ENCODE measurements at regions not wholly inside any gene's neighbourhood (a gene's known extent, or its start where the extent isn't known, plus 50 kb on each side); places are given as distances from the start of the nearest gene placed in this dataset.
A peak's percentile ranks its signal among the peaks of the same experiment; 100 is the strongest.
"Not testable (repeated sequence)": the region's sequence is repeated elsewhere in the genome, so short reads cannot be mapped to it uniquely, and the experiment has no call there.

DNA sequence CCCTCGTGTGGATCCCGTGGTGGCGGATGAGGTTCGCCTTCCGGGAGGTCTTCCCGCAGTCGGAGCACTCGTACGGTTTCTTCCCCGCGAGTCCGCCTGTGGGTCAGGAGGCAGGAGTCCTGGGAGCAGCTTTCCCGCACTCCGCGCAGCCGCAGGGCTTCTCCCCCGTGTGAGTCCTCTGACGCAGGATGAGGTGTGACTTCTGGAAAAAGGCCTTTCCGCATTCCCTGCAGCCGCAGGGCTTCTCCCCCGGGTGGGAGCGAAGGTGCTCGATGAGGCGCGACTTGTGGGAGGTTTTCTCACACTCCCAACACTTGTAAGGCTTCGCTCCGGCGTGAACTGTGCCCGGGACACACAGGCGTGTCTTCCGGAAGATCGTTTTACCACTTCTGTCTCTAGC is 68.8 kb upstream of the WIPI2 start:
- DNase-seq: not testable (repeated sequence)

DNA sequence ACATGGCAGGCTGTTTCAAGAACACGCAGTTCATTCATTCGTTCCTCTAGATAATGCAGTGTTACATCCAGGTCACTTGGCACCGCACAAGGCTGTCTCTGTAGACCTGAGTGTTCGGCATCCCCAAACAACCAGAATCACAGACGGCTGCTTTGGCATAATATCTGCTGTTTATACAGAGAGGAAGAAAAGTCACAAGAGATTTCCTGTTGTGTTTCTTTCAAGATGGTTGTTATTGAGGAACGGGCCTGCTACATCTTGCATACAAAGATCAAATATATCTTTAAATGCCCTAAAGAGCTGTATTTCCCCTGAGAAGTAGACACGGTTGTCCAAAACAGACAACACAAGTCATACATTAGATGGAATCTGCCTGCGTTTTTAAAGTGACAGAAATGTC is 58.8 kb upstream of the WIPI2 start:
- DNase-seq: not testable (repeated sequence)

DNA sequence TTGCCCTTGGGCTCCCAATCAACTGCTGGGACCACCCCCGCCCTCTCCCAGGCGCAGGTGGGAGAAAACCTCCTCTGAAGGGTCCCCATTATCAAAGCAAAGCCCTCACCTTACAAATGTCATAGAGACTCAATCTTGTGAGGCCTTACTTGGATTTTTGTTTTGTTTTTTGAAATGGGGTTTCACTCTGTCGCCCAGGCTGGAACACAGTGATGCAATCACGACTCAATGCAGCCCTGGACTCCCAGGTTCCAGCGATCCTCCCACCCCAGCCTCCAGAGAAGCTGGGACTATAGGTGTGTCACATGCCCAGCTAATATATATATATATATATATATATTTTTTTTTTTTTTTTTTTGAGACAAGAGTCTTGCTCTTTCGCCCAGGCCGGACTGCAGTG is 57.5 kb upstream of the WIPI2 start:
- no peak for DNase-seq

DNA sequence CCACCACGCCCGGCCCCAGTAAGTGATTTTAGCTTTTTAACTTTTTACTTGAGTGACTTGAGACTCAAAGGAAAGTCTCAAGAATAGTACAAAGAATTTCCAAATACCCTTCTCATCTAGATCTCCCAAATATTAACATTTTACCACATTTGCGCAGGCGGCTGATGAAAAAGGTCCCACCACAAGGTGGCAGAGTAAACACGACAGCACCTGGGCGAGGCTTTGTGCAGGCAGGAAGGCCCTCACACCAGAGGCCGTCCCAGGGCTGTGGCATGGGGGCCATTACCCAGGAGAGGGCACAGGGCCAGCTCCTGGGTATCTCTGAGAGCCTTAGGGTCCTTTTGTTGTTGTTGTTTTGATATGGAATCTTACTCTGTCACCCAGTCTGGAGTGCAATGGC is 50.0 kb upstream of the WIPI2 start:
- DNase-seq: peak; percentile 40

Measured in NCI-H1092 treated with DMSO at 0.1 percent for 48 hours (cell line).